ENCODE measurements at regions not wholly inside any gene's neighbourhood (a gene's known extent, or its start where the extent isn't known, plus 50 kb on each side); places are given as distances from the start of the nearest gene placed in this dataset.

GRCh38 chr18:7436166-7436565, 130.9 kb upstream of the PTPRM start:
- H3K4me3 ChIP-seq, result no peak overlapping the region
- H3K4me1 ChIP-seq (ENCODE audit: control insufficient read depth in 1 of 2, low read depth in 2 of 2), result peaks cover 0 to 4% of the 10 kb centered on the region in 2 donors
- DNase-seq (ENCODE audit: low spot score) (no peak), ATAC-seq (ENCODE audit: insufficient number of reproducible peaks, low FRiP score, low read depth) (no peak)
- no peak overlapping the region for H3K27ac ChIP-seq
- H3K27me3 ChIP-seq (replicated peaks; ENCODE audit: insufficient read depth), result no peaks in the 10 kb centered on the region
- no peaks in the 10 kb centered on the region for H3K9me3 ChIP-seq
- H3K36me3 ChIP-seq, result no peaks in the 10 kb centered on the region
- no peak for TF ChIP-seq CTCF (IDR thresholded peaks at IDR 0.05)

DNA sequence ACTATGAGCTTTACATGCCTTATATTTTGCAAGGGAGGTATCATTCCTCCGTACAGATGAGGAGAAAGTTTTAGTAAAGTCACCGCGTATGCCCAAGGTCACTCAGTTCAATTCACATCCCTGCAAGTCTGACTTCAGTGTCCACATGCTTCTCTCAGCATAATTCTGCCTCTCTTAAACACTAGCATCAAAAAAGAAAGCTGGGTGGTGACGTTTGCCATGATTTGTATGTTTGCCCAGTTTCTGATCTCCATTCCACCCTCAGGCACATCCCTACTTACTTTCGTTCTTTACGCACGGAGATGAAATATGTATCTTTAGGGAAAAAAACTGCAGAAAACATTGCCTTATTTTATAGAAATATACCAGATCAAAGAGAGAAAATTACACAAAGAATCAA, 129.2 kb upstream of the PTPRM start:
- ATAC-seq (ENCODE audit: insufficient number of reproducible peaks, low FRiP score, low read depth), result no peak
- no peak for TF ChIP-seq CTCF (IDR thresholded peaks at IDR 0.05)

GRCh38 chr18:7438646-7439045, 128.5 kb upstream of the PTPRM start:
- no peak for ATAC-seq (ENCODE audit: insufficient number of reproducible peaks, low FRiP score, low read depth)
- no peak for TF ChIP-seq CTCF (IDR thresholded peaks at IDR 0.05)
- H3K27ac ChIP-seq, result no peak overlapping the region

More for the DNA sequence above, 129.2 kb upstream of the PTPRM start:
- Histone ChIP-seq H3K27me3 (replicated peaks; ENCODE audit: insufficient read depth) (no peaks in the 10 kb centered on the region), H3K4me3 (no peak overlapping the region), H3K4me1 (ENCODE audit: control insufficient read depth in 1 of 2, low read depth in 2 of 2) (peaks cover 0 to 6% of the 10 kb centered on the region in 2 donors), H3K27ac (no peak overlapping the region), H3K36me3 (no peaks in the 10 kb centered on the region), H3K9me3 (no peaks in the 10 kb centered on the region)
- DNase-seq (ENCODE audit: low spot score), result no peak

GRCh38 chr18:7447318-7448028, 119.6 kb upstream of the PTPRM start:
- no peak for ATAC-seq (ENCODE audit: insufficient number of reproducible peaks, low FRiP score, low read depth)
- Histone ChIP-seq H3K4me3 (no peak overlapping the region), H3K27ac (no peak overlapping the region), H3K27me3 (replicated peaks; ENCODE audit: insufficient read depth) (no peaks in the 10 kb centered on the region), H3K36me3 (no peaks in the 10 kb centered on the region), H3K4me1 (ENCODE audit: control insufficient read depth in 1 of 2, low read depth in 2 of 2) (no peaks in the 10 kb centered on the region), H3K9me3 (no peaks in the 10 kb centered on the region)
- DNase-seq (ENCODE audit: low spot score), result no peak
- TF ChIP-seq CTCF (IDR thresholded peaks at IDR 0.05), result no peak

More at GRCh38 chr18:7438646-7439045, 128.5 kb upstream of the PTPRM start:
- Histone ChIP-seq H3K9me3 (no peaks in the 10 kb centered on the region), H3K27me3 (replicated peaks; ENCODE audit: insufficient read depth) (no peaks in the 10 kb centered on the region), H3K4me3 (no peak overlapping the region), H3K4me1 (ENCODE audit: control insufficient read depth in 1 of 2, low read depth in 2 of 2) (peaks cover 0 to 6% of the 10 kb centered on the region in 2 donors), H3K36me3 (no peaks in the 10 kb centered on the region)
- DNase-seq (ENCODE audit: low spot score), result no peak

- Histone ChIP-seq H3K27ac (no peak overlapping the region), H3K9me3 (no peaks in the 10 kb centered on the region), H3K4me1 (ENCODE audit: control insufficient read depth in 1 of 2, low read depth in 2 of 2) (no peaks in the 10 kb centered on the region), H3K36me3 (no peaks in the 10 kb centered on the region), H3K4me3 (no peak overlapping the region), H3K27me3 (replicated peaks; ENCODE audit: insufficient read depth) (no peaks in the 10 kb centered on the region)
- DNase-seq (ENCODE audit: low spot score), result no peak
- ATAC-seq (ENCODE audit: insufficient number of reproducible peaks, low FRiP score, low read depth), result no peak
- no peak for TF ChIP-seq CTCF (IDR thresholded peaks at IDR 0.05)
These were observed 114.8 kb upstream of the PTPRM start for GRCh38 chr18:7452331-7452730.

Data from thoracic aorta (tissue), 2 donors.